ENCODE measurements at regions not wholly inside any gene's neighbourhood (a gene's known extent, or its start where the extent isn't known, plus 50 kb on each side); places are given as distances from the start of the nearest gene placed in this dataset.

DNA sequence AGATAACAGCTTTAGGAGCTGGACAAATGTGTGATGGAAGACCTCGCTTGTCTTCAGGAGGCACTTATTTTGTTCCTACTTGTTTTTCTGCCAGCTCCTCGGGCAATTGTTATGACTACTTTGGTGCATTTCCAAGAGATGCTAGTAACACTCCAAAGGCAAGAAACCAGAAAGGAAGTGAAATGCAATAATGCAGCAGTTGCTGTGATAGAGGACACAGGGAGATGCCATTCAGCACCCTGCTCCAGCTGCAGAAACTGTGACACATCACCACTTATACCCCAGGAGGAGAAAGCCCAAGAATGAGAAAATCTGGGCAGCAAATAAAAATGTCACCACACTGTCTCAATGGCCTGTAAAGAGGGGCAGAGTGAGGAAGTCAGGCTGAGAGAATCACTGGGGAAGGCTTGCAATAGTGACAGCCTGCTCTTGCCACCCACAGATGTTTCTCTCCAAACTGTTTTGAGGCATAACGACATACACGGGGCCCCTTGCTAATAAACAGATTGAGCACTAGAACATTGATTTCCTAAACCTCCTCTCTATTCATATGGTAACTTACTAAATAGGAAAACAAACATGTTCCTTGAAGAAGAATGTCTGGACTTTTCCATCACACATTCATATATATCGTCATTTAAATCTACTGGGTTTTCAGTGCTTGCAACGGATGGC, 195.5 kb upstream of the PRNP start:
- Histone ChIP-seq H3K4me1 (no peaks in the 10 kb centered on the region), H3K4me3 (no peak overlapping the region), H3K36me3 (no peaks in the 10 kb centered on the region), H3K9me3 (no peaks in the 10 kb centered on the region), H3K27me3 (no peaks in the 10 kb centered on the region), H3K27ac (no peak overlapping the region)
- no peak for DNase-seq (ENCODE audit: low spot score in 2 of 2)
- intact Hi-C loops (cut with DNase I; ENCODE audit: low total_unique reads), result no loop called here
- no peak for TF ChIP-seq POLR2AphosphoS5 (IDR thresholded peaks at IDR 0.05)
- TF ChIP-seq, protein P1, sequence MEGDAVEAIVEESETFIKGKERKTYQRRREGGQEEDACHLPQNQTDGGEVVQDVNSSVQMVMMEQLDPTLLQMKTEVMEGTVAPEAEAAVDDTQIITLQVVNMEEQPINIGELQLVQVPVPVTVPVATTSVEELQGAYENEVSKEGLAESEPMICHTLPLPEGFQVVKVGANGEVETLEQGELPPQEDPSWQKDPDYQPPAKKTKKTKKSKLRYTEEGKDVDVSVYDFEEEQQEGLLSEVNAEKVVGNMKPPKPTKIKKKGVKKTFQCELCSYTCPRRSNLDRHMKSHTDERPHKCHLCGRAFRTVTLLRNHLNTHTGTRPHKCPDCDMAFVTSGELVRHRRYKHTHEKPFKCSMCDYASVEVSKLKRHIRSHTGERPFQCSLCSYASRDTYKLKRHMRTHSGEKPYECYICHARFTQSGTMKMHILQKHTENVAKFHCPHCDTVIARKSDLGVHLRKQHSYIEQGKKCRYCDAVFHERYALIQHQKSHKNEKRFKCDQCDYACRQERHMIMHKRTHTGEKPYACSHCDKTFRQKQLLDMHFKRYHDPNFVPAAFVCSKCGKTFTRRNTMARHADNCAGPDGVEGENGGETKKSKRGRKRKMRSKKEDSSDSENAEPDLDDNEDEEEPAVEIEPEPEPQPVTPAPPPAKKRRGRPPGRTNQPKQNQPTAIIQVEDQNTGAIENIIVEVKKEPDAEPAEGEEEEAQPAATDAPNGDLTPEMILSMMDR (IDR thresholded peaks at IDR 0.05), result no peak
- TF ChIP-seq POLR2A (IDR thresholded peaks at IDR 0.05), result no peak

DNA sequence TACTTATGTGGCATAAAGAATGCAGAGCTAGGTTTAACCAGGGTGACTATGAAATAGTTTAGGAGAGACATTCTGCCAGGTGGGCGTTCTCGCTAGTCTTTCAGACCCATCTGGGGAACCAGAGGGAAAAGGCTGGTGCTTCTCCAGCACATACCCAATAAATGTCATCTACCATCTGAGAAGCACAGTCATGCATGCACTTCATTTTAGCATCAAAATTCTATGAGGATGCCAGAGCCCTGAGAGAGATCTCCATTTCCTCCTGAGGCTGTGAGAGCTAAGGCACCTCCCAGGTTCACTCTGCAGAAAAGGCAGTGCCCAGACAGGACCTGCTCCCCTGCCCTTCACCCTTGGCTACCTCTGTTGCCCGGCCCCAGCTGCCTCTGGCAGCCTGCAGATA, 196.2 kb upstream of the PRNP start:
- Histone ChIP-seq H3K9me3 (no peaks in the 10 kb centered on the region), H3K27me3 (no peaks in the 10 kb centered on the region), H3K4me1 (no peaks in the 10 kb centered on the region), H3K27ac (no peak overlapping the region), H3K36me3 (no peaks in the 10 kb centered on the region), H3K4me3 (no peak overlapping the region)
- intact Hi-C loops (cut with DNase I; ENCODE audit: low total_unique reads), result no loop called here
- no peak for DNase-seq (ENCODE audit: low spot score in 2 of 2)
- TF ChIP-seq, protein P1 (IDR thresholded peaks at IDR 0.05), result no peak
- TF ChIP-seq POLR2A (IDR thresholded peaks at IDR 0.05), result no peak
- TF ChIP-seq POLR2AphosphoS5 (IDR thresholded peaks at IDR 0.05), result no peak

DNA sequence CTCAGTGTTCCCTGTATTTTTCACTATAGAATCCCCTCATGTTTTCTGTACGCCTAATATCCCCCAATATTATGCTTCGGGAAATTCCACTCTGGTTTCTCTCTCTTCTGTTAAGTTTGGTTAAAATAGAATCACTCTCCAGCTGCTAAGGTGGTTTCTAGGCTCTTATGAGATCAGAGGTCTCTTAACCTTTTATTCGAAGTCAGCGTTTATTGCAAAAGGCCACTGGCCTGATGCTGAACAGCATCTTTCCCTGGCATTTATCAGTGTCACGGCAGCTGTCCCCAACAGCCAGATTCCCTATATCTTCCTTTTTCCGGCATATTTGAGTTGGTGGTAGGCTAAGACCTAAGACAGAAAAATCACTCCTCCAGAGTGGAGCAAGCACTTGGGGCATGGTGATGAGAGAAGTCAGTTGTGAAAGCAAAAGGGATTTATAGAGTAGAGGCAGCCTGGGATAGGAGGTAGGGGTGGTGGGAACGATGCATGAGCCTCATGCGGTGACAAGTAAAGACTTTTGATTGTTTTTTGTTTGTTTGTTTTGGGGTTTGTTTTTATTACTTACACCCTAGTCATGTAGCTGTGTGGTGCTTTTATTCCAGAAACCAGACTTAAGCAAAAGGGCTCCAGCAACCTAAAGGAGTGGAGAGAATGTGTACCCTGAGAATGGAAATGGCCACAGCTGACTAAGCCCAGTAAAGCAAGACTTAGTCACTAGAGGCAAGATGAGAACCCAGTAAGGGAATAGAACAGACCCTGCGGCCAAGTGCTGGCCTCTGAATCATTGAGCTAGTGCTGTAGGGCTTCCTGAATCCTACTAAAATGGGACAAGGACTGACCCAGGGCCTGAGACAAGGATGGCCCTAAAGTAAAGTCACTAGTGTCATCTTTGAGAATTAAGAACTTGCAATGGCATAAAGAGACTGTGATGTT, 197.6 kb upstream of the PRNP start:
- Histone ChIP-seq H3K9me3 (no peaks in the 10 kb centered on the region), H3K4me3 (no peak overlapping the region), H3K27ac (no peak overlapping the region), H3K36me3 (no peaks in the 10 kb centered on the region), H3K4me1 (no peaks in the 10 kb centered on the region), H3K27me3 (no peaks in the 10 kb centered on the region)
- TF ChIP-seq POLR2A (IDR thresholded peaks at IDR 0.05), result no peak
- TF ChIP-seq POLR2AphosphoS5 (IDR thresholded peaks at IDR 0.05), result no peak
- TF ChIP-seq, protein P1 (IDR thresholded peaks at IDR 0.05), result no peak
- intact Hi-C loops (cut with DNase I; ENCODE audit: low total_unique reads), result no loop called here
- DNase-seq (ENCODE audit: low spot score in 2 of 2), result no peak

DNA sequence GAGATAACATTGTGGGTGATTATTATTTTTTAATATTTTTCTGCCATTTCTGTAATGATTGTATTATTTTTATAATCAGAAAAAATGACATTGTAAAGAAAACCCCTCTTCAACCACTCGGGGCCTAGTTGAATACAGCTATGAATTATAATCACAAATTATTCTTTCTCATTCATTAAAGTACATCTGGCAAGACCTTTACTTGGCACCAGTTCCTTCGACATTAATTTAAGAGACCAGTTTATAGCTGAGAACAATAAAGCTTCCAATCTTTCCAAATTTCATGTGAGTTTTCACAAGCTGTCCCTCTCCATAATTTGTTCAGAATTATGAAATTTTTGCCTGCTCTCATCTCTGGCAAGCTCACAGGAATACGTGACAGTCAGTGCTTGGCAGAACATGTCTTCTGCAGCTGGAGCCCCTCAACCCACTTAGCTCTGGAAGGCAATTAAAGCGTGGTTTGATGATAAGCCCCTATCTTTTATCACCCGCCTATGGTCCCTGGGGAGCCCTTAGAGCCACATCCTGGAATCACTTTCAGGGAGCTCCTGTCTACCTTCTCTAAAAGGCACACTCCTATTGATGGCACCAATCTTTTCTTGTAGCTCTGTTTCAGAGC, 201.8 kb upstream of the PRNP start:
- DNase-seq (ENCODE audit: low spot score in 2 of 2), result no peak
- Histone ChIP-seq H3K27ac (no peak overlapping the region), H3K4me1 (no peaks in the 10 kb centered on the region), H3K9me3 (no peaks in the 10 kb centered on the region), H3K36me3 (no peaks in the 10 kb centered on the region), H3K4me3 (no peak overlapping the region), H3K27me3 (no peaks in the 10 kb centered on the region)
- TF ChIP-seq POLR2A (IDR thresholded peaks at IDR 0.05) (no peak), POLR2AphosphoS5 (IDR thresholded peaks at IDR 0.05) (no peak)
- TF ChIP-seq, protein P1 (IDR thresholded peaks at IDR 0.05), result no peak
- intact Hi-C loops (cut with DNase I; ENCODE audit: low total_unique reads), result no loop called here

DNA sequence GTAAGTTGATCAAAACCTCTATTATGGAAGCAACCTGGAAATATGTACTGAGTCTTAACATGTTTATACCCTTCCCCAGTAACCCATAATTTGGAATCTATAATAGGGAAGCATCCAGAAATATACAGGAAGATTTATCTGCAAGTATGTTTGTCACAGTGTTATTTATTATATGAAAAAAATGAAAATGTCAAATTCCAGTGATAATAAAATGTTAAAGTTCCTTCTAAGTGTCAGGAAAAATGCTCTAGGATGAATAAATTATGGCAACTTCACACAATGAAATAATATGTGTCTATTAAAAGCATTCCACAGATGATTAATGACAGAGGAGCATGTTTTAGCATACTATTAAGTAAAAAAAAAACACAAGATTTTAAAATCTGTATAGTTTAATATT, 202.3 kb upstream of the PRNP start:
- H3K9me3 ChIP-seq, result no peaks in the 10 kb centered on the region
- no peak for DNase-seq (ENCODE audit: low spot score in 2 of 2)
- H3K27me3 ChIP-seq, result no peaks in the 10 kb centered on the region
- H3K4me1 ChIP-seq, result no peaks in the 10 kb centered on the region
- no peak overlapping the region for H3K27ac ChIP-seq
- TF ChIP-seq, protein P1 (IDR thresholded peaks at IDR 0.05), result no peak
- no peak for TF ChIP-seq POLR2AphosphoS5 (IDR thresholded peaks at IDR 0.05)
- TF ChIP-seq POLR2A (IDR thresholded peaks at IDR 0.05), result no peak
- intact Hi-C loops (cut with DNase I; ENCODE audit: low total_unique reads), result no loop called here
- no peak overlapping the region for H3K4me3 ChIP-seq
- no peaks in the 10 kb centered on the region for H3K36me3 ChIP-seq
